ENCODE measurements at regions not wholly inside any gene's neighbourhood (a gene's known extent, or its start where the extent isn't known, plus 50 kb on each side); places are given as distances from the start of the nearest gene placed in this dataset.

DNA sequence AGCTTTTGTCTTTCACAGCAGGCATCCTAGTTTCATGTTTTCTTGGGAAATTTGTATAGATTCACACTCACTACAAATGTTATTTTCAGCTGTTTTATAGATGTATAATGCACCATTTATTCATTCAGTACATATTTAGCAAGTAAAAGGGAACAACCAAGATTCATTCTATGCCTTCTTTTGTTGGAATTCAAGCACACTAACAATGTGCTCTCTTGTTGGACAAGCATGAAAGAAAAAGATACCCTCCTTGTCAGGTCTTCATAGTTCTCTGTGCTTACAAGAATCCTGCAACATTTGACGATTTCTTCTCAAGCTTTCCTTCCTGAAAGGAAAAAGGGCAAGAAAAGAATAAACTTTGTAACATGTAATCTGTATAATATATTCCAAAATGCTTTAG lies 456.0 kb downstream of the USP25 start:
- TF ChIP-seq, protein P1, sequence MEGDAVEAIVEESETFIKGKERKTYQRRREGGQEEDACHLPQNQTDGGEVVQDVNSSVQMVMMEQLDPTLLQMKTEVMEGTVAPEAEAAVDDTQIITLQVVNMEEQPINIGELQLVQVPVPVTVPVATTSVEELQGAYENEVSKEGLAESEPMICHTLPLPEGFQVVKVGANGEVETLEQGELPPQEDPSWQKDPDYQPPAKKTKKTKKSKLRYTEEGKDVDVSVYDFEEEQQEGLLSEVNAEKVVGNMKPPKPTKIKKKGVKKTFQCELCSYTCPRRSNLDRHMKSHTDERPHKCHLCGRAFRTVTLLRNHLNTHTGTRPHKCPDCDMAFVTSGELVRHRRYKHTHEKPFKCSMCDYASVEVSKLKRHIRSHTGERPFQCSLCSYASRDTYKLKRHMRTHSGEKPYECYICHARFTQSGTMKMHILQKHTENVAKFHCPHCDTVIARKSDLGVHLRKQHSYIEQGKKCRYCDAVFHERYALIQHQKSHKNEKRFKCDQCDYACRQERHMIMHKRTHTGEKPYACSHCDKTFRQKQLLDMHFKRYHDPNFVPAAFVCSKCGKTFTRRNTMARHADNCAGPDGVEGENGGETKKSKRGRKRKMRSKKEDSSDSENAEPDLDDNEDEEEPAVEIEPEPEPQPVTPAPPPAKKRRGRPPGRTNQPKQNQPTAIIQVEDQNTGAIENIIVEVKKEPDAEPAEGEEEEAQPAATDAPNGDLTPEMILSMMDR (IDR thresholded peaks at IDR 0.05; ENCODE audit: low read depth, low read length): no peak
- no peak overlapping the region for H3K4me3 ChIP-seq (replicated peaks in 1 of 2; ENCODE audit: low read depth in 2 of 2, low read length in 2 of 2)
- no peak for DNase-seq (ENCODE audit: low read depth in 2 of 2)

DNA sequence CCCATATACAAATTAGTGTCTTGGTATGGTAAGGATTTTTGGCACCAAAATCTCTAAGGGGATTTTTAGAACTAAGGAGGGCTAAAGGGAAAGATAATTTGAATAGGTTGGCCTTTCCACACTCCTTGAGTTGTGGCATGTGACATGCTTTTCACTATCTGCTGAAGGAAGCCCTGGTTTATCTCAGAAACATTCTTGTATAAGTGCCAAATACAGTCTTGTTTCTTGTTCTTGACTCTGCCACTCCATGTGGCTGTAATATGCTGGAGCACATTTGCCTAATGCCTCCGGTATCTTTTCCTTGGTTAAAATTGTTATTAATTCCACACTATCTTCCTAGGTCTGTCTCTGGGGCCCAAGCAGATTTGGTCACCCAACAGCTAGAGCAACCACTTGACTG lies 457.0 kb downstream of the USP25 start:
- peak in 1 of 2 donors; percentile 78 for DNase-seq (ENCODE audit: low read depth in 2 of 2)
- no peak overlapping the region for H3K4me3 ChIP-seq (replicated peaks in 1 of 2; ENCODE audit: low read depth in 2 of 2, low read length in 2 of 2)
- TF ChIP-seq, protein P1 (IDR thresholded peaks at IDR 0.05; ENCODE audit: low read depth, low read length): no peak

DNA sequence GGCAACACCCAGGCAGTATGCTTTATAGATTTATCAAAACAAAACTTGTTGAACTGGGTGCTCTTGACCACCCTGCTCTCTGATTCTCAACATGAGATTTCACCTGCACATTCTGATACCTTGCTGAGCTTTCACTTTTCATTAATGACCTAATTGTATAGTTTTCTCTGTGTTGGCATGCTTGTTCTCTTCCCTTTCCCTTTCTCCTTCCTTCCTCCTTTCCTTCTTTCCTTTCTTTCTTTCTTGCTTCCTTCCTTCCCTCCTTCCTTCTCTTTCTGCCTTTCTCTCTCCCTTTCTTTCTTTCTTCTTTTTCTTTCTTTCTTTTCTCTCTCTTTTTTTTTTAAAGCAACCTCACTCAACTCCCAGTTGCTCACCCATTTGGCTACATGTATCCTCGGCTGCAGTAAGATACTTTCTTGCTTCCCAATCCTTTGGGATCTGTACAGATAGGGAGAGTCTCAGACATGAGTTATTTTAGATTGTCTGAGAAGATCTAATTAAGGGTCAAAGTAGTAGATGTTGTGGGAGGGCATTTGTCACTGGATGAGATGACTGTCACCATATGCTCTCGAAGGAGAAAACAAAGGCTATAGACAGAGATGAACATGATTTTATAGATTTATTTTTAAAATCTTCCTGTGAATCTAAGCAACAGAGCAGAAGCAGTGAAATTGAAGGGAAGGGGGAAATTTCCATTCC lies 458.0 kb downstream of the USP25 start:
- TF ChIP-seq, protein P1 (IDR thresholded peaks at IDR 0.05; ENCODE audit: low read depth, low read length): no peak
- DNase-seq (ENCODE audit: low read depth in 2 of 2): no peak
- no peak overlapping the region for H3K4me3 ChIP-seq (replicated peaks in 1 of 2; ENCODE audit: low read depth in 2 of 2, low read length in 2 of 2)

DNA sequence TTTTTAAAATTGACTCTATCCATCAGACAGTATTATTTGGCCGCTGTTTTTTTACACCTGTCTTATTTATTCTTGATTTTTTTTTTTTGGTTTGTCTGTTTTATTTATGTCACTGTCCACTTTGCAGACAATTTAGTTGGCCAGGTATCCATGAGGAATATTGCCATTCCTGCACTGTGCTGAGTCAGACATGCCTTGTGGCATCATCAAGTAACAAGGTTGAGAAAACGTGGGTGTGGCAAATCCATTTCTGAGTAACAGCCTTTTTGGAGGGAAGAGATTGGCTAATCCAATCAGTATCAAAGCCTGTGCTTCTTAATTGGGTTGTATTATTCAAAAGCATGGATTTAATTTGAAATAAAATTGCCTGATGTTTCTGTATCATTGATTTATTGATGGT lies 463.1 kb downstream of the USP25 start:
- peak; percentile 19 to 66 for DNase-seq (ENCODE audit: low read depth in 2 of 2)
- no peak overlapping the region for H3K4me3 ChIP-seq (replicated peaks in 1 of 2; ENCODE audit: low read depth in 2 of 2, low read length in 2 of 2)
- TF ChIP-seq, protein P1 (IDR thresholded peaks at IDR 0.05; ENCODE audit: low read depth, low read length): no peak

DNA sequence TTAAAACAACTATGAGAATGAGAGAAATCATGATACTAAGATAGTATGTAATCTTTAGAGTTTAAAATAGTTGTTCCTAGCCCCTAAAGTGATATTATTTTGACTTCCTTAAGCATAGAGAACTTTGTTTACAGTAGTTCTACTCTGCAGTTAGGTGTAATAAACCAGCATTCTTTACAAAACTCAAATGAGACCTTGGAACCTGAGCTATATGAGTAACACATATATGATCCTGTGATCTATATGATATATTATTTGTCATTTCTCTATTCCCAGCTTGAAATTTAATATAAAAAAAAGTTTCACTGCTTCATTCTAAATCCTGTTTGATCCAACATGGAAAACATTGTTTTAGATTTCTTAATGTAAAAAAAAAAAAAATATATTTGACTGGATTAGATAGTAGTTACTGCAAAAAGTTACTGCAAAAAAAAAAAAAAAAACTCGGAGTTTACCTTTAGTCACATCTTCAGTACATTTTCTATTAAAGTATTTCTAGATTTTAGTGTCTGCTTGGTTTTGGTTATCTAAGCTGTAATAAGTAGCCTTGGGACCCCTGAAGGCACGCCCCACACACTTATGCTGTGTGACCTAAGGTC lies 463.8 kb downstream of the USP25 start:
- peak overlapping the region; percentile 29 to 36 for H3K4me3 ChIP-seq (replicated peaks in 1 of 2; ENCODE audit: low read depth in 2 of 2, low read length in 2 of 2)
- TF ChIP-seq, protein P1 (IDR thresholded peaks at IDR 0.05; ENCODE audit: low read depth, low read length): no peak
- no peak for DNase-seq (ENCODE audit: low read depth in 2 of 2)

DNA sequence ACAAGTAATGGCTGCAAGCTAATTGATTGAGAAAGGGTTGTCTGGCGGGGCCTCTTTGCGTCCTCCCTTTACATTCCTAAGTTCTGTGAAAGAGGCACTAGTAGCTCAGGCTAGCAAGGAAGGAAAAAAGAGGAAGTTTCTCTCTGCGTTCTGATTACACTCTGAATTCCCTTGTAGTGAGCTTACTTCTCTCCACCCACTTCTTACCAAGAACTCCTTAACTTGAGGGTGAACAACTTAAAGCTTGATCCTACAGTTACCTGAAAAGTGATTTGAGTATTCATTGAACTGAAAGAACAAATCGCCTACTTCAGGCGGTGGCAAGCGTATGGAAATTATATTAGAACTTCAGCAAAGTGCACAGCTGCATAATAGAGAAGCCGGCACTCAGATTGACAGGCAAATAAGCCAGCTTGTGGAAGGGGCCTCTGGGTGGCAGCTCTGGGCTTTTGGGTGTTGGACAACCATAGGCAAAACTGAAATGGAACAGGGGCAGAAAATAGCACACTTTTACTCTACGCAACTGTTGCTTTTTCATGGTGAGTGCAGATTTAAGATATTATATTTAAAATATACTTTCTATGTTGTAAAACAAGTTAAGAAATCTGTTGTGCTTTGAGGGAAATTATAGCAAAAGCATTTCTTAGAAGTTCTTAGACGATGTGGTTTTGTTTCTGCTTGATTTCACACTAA lies 464.5 kb downstream of the USP25 start:
- TF ChIP-seq, protein P1 (IDR thresholded peaks at IDR 0.05; ENCODE audit: low read depth, low read length): peak; percentile 36
- peak; percentile 84 to 88 for DNase-seq (ENCODE audit: low read depth in 2 of 2)
- peak overlapping the region; percentile 29 to 36 for H3K4me3 ChIP-seq (replicated peaks in 1 of 2; ENCODE audit: low read depth in 2 of 2, low read length in 2 of 2)
